ENCODE measurements at regions not wholly inside any gene's neighbourhood (a gene's known extent, or its start where the extent isn't known, plus 50 kb on each side); places are given as distances from the start of the nearest gene placed in this dataset.

DNA sequence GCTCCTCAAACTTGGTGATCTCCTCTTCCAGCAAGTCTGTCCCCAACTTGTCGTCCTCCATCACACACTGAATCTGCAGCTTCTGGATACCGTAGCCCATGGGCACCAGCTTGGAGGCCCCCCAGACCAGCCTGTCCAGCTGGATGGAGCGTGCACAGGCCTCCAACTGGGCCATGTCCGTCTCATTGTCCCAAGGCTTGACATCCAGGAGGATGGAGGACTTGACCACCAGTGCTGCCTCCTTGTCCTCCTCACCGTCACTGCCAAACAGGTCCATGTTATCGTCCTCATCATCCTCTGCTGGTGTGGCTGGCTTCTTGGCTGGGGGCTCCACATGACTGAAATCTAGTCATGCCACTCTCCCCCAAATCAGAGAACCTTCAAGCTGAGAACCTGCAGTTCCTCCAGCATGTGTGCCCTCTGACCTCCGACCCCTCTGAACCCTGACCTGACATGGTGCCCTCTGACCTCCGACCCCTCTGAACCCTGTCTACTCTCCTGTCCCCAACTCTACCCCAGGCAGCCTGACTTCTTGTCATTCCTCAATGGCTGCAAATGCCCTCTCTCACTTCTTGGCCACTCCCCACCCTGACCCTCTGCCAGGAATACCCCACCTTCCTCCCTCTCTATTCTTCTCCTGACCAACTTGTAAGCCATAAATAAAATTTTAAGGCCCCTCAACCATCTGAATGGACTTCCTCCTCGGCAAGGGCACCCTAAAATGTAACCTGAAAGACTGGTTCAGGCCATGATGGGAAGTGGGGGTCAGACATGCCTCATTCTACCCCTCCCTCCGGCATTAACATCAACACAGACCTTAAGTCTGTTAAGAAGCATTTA lies 275.7 kb upstream of the C1orf174 start:
- TF ChIP-seq, protein P1, sequence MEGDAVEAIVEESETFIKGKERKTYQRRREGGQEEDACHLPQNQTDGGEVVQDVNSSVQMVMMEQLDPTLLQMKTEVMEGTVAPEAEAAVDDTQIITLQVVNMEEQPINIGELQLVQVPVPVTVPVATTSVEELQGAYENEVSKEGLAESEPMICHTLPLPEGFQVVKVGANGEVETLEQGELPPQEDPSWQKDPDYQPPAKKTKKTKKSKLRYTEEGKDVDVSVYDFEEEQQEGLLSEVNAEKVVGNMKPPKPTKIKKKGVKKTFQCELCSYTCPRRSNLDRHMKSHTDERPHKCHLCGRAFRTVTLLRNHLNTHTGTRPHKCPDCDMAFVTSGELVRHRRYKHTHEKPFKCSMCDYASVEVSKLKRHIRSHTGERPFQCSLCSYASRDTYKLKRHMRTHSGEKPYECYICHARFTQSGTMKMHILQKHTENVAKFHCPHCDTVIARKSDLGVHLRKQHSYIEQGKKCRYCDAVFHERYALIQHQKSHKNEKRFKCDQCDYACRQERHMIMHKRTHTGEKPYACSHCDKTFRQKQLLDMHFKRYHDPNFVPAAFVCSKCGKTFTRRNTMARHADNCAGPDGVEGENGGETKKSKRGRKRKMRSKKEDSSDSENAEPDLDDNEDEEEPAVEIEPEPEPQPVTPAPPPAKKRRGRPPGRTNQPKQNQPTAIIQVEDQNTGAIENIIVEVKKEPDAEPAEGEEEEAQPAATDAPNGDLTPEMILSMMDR (IDR thresholded peaks at IDR 0.05), result no peak
- TF ChIP-seq POLR2A (IDR thresholded peaks at IDR 0.05), result no peak
